Coronary artery (tissue), 2 donors: ENCODE measurements at regions not wholly inside any gene's neighbourhood (a gene's known extent, or its start where the extent isn't known, plus 50 kb on each side); places are given as distances from the start of the nearest gene placed in this dataset.
"Not testable (repeated sequence)": the region's sequence is repeated elsewhere in the genome, so short reads cannot be mapped to it uniquely, and the experiment has no call there.

Experiments
- DNase-seq: peaks from one replicate; pipeline ENCODE4 v3.0.0-alpha.2; 2017; ENCODE audit warnings: low spot score
- H3K27ac ChIP-seq, 2 donors: fragments of 200-600 bp; sonication (generic); one replicate each; pipeline ENCODE4 v1.5.1; 2016 to 2019
- H3K4me3 ChIP-seq: fragments of 200-600 bp; sonication (generic); 2 replicates; pipeline ENCODE4 v1.5.1; 2016; ENCODE audit warnings: mild to moderate bottlenecking, moderate library complexity
- TF ChIP-seq, protein P1 (sequence below): fragments of 200-600 bp; sonication (generic); IDR thresholded peaks from one replicate; pipeline ENCODE4 v1.5.1; 2019; ENCODE audit warnings: antibody characterized with exemption

DNA sequence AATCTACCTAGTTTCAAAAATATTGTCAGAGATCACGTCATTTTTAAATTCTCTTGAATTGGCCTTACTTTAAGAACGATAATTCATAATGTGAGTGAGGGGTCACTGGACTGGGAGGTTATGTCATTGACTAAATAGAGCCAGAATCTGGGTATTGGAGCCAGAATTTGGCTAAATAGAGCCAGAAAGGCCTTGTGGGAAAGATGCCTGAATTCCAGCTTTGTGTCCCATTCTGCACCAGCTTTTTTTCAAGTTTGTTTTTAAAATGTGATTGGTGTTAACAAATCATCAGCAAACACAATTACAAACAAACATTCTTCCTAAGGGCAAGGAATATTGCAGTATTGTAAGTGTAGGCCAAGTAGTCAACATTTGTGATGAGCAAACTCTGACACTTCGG lies 233.2 kb upstream of the PRKCQ start:
- Histone ChIP-seq H3K27ac (no peak overlapping the region), H3K4me3 (no peak overlapping the region)
- DNase-seq: no peak
- TF ChIP-seq, protein P1, sequence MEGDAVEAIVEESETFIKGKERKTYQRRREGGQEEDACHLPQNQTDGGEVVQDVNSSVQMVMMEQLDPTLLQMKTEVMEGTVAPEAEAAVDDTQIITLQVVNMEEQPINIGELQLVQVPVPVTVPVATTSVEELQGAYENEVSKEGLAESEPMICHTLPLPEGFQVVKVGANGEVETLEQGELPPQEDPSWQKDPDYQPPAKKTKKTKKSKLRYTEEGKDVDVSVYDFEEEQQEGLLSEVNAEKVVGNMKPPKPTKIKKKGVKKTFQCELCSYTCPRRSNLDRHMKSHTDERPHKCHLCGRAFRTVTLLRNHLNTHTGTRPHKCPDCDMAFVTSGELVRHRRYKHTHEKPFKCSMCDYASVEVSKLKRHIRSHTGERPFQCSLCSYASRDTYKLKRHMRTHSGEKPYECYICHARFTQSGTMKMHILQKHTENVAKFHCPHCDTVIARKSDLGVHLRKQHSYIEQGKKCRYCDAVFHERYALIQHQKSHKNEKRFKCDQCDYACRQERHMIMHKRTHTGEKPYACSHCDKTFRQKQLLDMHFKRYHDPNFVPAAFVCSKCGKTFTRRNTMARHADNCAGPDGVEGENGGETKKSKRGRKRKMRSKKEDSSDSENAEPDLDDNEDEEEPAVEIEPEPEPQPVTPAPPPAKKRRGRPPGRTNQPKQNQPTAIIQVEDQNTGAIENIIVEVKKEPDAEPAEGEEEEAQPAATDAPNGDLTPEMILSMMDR: no peak

DNA sequence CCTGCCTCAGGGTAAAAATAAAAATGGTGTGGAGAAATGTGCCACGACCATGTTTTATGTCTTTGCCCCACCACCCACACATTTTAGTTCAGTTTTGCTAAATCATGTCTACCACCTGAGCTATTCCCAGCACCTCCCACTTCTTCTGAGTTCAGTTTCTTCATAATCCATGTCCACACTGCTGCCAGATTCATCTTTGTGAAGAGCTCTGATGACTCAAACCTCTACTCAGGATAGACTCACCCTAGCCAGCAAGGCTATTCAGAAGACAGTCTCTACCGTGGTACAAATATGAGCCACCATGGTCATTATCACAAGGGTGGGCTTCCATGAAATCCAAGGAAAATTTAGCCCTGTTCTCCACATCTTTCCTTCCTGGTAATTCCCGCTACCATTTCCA lies 231.1 kb upstream of the PRKCQ start:
- DNase-seq: no peak
- TF ChIP-seq, protein P1: no peak
- Histone ChIP-seq H3K27ac (no peak overlapping the region), H3K4me3 (no peak overlapping the region)

DNA sequence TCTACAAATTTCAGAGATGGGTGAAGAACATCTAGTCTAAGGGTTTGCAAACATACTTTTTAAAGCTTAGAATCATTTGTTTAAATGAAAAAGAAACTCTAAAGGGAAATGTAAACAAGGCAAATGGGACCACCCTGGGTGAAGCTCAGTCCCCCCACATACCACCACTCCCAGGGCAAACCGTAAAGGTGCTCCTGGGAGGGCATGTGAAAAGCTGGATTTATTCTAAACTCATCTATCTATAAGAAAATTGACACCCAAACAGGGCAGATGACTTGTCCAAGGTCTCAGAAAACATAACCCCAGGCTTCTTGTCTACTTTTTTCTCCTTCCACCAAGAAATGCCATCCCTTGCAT lies 223.3 kb upstream of the PRKCQ start:
- H3K27ac ChIP-seq: no peak overlapping the region
- DNase-seq: no peak
- TF ChIP-seq, protein P1: no peak
- no peak overlapping the region for H3K4me3 ChIP-seq

DNA sequence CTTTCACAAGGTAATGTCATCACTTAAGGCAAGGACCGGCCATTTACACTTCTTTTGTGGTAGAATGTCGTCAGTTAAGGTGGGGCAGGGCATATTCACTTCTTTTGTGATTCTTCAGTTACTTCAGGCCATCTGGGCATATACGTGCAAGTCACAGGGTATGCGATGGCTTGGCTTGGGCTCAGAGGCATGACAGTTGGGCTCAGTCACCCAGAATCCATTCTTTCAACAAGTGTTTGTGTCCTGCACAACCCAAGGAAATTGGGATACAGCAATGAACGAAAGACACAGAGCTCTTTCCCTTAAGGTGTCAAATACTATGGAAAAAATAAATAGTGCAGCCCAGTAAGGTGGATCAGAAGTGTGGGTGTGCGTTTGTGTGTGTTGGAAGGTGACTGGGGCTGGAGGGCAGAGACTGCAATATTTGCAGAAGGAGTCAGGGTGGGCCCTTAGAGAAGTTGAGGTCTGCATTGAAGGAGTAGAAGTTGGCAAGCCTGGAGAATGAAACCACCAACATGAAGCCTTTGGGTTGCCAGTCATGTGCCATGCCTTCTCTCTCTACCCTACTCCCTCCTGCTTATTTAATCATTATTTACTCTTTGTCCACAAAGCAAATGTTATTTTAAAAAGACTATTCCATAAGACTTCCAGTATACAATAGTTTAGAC lies 222.8 kb upstream of the PRKCQ start:
- no peak for DNase-seq
- TF ChIP-seq, protein P1: no peak
- H3K27ac ChIP-seq: no peak overlapping the region
- no peak overlapping the region for H3K4me3 ChIP-seq

DNA sequence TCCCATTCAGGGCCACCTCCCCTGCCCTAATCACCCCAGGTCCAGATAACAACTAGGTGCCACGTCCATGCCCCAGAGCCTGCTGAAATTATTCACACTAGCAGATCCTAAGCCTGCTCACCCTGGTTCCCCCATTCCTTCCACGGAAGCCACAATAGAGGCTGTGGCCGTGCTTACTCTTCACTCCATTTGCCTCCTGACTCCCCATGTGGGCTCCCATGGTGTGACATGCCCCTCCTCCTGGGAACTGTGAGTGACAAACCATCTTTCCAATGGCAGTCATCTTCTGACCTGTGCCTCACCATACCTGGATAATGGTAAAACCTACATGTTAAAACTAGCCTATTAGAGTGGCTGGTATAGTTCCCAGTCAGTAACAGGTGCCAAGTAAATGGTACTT lies 216.2 kb upstream of the PRKCQ start:
- DNase-seq: no peak
- TF ChIP-seq, protein P1: no peak
- Histone ChIP-seq H3K4me3 (no peak overlapping the region), H3K27ac (no peak overlapping the region)

DNA sequence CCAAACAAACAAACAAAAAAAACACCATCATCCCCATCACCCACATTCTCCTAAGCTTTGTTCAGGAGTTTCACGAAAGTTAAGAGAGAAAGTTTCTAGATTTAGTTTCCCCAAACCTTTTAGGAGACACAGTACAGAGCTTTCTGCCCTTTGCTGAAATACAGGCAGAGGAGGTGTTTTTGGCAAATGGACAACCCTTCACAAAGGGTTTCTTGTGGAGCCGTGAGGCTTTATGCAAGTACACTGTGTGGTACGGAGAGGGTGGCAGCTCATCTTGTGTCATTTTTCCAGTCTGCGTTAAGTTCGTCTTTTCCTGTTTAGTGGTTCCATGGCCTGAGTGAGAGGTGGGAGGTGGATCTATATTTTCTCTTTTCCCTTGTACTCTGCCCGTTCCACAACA lies 215.5 kb upstream of the PRKCQ start:
- H3K27ac ChIP-seq: no peak overlapping the region
- DNase-seq: no peak
- H3K4me3 ChIP-seq: no peak overlapping the region
- TF ChIP-seq, protein P1: no peak

DNA sequence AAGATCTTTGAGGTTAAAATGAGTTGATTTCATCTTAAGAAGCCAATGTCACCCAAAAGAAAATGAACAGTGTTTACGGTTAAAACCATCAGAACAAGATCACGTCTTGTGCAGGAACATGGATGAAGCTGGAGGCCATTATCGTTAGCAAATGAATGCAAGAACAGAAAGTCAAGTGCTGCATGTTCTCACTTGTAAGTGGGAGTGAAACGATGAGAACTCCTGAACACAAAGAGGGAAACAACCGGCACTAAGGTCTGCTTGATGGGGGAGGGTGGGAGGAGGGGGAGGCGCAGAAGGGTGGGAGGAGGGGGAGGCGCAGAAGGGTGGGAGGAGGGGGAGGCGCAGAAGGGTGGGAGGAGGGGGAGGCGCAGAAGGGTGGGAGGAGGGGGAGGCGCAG lies 214.8 kb upstream of the PRKCQ start:
- not testable (repeated sequence) for H3K4me3 ChIP-seq

DNA sequence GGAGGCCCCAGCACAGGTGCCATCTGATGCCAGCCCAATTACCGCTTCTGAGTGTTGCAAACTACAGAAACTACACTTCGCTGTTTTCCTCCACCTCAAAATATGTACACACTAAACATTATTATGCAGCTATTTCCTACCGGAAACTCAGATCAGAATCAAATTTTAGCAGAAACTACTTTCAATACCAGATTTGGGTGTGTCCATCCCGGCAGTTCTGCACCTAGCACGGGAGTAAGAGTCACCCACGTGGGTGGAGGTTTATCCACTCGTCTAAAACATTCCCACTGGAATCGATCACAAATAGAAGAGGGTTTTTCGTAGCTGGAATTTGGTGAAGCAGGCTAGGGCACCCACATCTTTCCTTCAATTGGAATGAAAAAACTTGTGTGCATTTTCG lies 214.4 kb upstream of the PRKCQ start:
- Histone ChIP-seq H3K27ac (no peak overlapping the region), H3K4me3 (no peak overlapping the region)
- TF ChIP-seq, protein P1: no peak
- no peak for DNase-seq

More for the DNA sequence above, 214.8 kb upstream of the PRKCQ start:
- H3K27ac ChIP-seq, DNase-seq: not testable (repeated sequence)
